Thoracic aorta (tissue), 2 donors: ENCODE measurements at regions not wholly inside any gene's neighbourhood (a gene's known extent, or its start where the extent isn't known, plus 50 kb on each side); places are given as distances from the start of the nearest gene placed in this dataset.
A peak's percentile ranks its signal among the peaks of the same experiment; 100 is the strongest.

Experiments used
- ATAC-seq: fragments of 150-250 bp; one replicate; pipeline ENCODE4 v1.8.0; 2017; ENCODE audit warnings: low read depth; ENCODE audit not compliant: insufficient number of reproducible peaks, low FRiP score
- DNase-seq: peaks from one replicate; pipeline ENCODE4 v3.0.0-alpha.2; 2020; ENCODE audit warnings: low spot score
- H3K27ac ChIP-seq, 2 donors: fragments of 200-600 bp; sonication (generic); 1 replicate in 1 of 2; 2 replicates in 1 of 2; pipeline ENCODE4 v1.5.1; 2016; ENCODE audit warnings: mild to moderate bottlenecking in 2 of 2, moderate library complexity in 2 of 2
- H3K27me3 ChIP-seq: fragments of 200-600 bp; sonication (generic); replicated peaks from 2 replicates; pipeline ENCODE4 v1.6.0; 2016; ENCODE audit warnings: mild to moderate bottlenecking; ENCODE audit not compliant: insufficient read depth
- H3K36me3 ChIP-seq: fragments of 200-600 bp; sonication (generic); one replicate; pipeline ENCODE4 v1.5.1; 2016
- H3K4me1 ChIP-seq, 2 donors: fragments of 200-600 bp; sonication (generic); 1 replicate in 1 of 2; 2 replicates in 1 of 2; pipeline versions ENCODE4 v1.5.1 to v1.6.0; 2016; ENCODE audit warnings: low read depth in 2 of 2, mild to moderate bottlenecking in 1 of 2; ENCODE audit not compliant: control insufficient read depth in 1 of 2
- H3K4me3 ChIP-seq: fragments of 200-600 bp; sonication (generic); 2 replicates; pipeline ENCODE4 v1.5.1; 2016; ENCODE audit warnings: mild to moderate bottlenecking
- H3K9me3 ChIP-seq: fragments of 200-600 bp; sonication (generic); 2 replicates; pipeline ENCODE4 v1.5.1; 2016
- CTCF ChIP-seq: fragments of 200-600 bp; sonication (generic); IDR thresholded peaks from one replicate; pipeline ENCODE4 v1.5.1; 2019; ENCODE audit warnings: antibody characterized with exemption

- H3K27me3 ChIP-seq, result no peaks in the 10 kb centered on the region
- DNase-seq (no peak), ATAC-seq (no peak)
- no peak for TF ChIP-seq CTCF
- no peak overlapping the region for H3K27ac ChIP-seq
- H3K4me1 ChIP-seq, result no peaks in the 10 kb centered on the region
- H3K9me3 ChIP-seq, result no peaks in the 10 kb centered on the region
- H3K36me3 ChIP-seq, result no peaks in the 10 kb centered on the region
- no peak overlapping the region for H3K4me3 ChIP-seq
These were observed 96.0 kb upstream of the CCDC80 start for GRCh38 chr3:112736805-112737566.

GRCh38 chr3:112736386-112736785 lies 95.4 kb upstream of the CCDC80 start:
- no peak for DNase-seq
- Histone ChIP-seq H3K27ac (no peak overlapping the region), H3K4me1 (no peaks in the 10 kb centered on the region), H3K36me3 (no peaks in the 10 kb centered on the region), H3K27me3 (no peaks in the 10 kb centered on the region), H3K4me3 (no peak overlapping the region), H3K9me3 (no peaks in the 10 kb centered on the region)
- ATAC-seq, result no peak
- no peak for TF ChIP-seq CTCF

GRCh38 chr3:112735926-112736325 lies 95.0 kb upstream of the CCDC80 start:
- no peak overlapping the region for H3K4me3 ChIP-seq
- no peak for TF ChIP-seq CTCF
- no peaks in the 10 kb centered on the region for H3K27me3 ChIP-seq
- H3K4me1 ChIP-seq, result no peaks in the 10 kb centered on the region
- ATAC-seq (no peak), DNase-seq (no peak)
- H3K27ac ChIP-seq, result no peak overlapping the region
- no peaks in the 10 kb centered on the region for H3K36me3 ChIP-seq
- H3K9me3 ChIP-seq, result no peaks in the 10 kb centered on the region

GRCh38 chr3:112734736-112735350 lies 93.9 kb upstream of the CCDC80 start:
- H3K36me3 ChIP-seq, result no peaks in the 10 kb centered on the region
- TF ChIP-seq CTCF, result peak; percentile 57
- H3K27me3 ChIP-seq, result no peaks in the 10 kb centered on the region
- ATAC-seq, result peak; percentile 72
- no peaks in the 10 kb centered on the region for H3K9me3 ChIP-seq
- no peak overlapping the region for H3K4me3 ChIP-seq
- peak; percentile 8 for DNase-seq
- H3K27ac ChIP-seq, result no peak overlapping the region
- H3K4me1 ChIP-seq, result no peaks in the 10 kb centered on the region

GRCh38 chr3:112734171-112734570 lies 93.2 kb upstream of the CCDC80 start:
- ATAC-seq, result no peak
- TF ChIP-seq CTCF, result no peak
- Histone ChIP-seq H3K27ac (no peak overlapping the region), H3K36me3 (no peaks in the 10 kb centered on the region), H3K4me1 (no peaks in the 10 kb centered on the region), H3K9me3 (no peaks in the 10 kb centered on the region), H3K27me3 (no peaks in the 10 kb centered on the region), H3K4me3 (no peak overlapping the region)
- no peak for DNase-seq
